Neural progenitor cell (in vitro differentiated cells): ENCODE measurements at regions not wholly inside any gene's neighbourhood (a gene's known extent, or its start where the extent isn't known, plus 50 kb on each side); places are given as distances from the start of the nearest gene placed in this dataset.

ENCODE experiments used
- EZH2 ChIP-seq: fragments of 200-600 bp; sonication (generic); IDR thresholded peaks from 2 replicates; pipeline ENCODE4 v1.6.1; 2017; ENCODE audit warnings: antibody characterized with exemption, mild to moderate bottlenecking, moderate library complexity
- EZH2phosphoT487 ChIP-seq: fragments of 200-600 bp; sonication (generic); IDR thresholded peaks from 2 replicates; pipeline ENCODE4 v1.6.1; 2017; ENCODE audit warnings: antibody characterized with exemption
- TF ChIP-seq, protein P1 (sequence below): fragments of 200-600 bp; sonication (generic); IDR thresholded peaks from 2 replicates; pipeline ENCODE4 v1.5.1; 2017; ENCODE audit warnings: antibody characterized with exemption, mild to moderate bottlenecking

DNA sequence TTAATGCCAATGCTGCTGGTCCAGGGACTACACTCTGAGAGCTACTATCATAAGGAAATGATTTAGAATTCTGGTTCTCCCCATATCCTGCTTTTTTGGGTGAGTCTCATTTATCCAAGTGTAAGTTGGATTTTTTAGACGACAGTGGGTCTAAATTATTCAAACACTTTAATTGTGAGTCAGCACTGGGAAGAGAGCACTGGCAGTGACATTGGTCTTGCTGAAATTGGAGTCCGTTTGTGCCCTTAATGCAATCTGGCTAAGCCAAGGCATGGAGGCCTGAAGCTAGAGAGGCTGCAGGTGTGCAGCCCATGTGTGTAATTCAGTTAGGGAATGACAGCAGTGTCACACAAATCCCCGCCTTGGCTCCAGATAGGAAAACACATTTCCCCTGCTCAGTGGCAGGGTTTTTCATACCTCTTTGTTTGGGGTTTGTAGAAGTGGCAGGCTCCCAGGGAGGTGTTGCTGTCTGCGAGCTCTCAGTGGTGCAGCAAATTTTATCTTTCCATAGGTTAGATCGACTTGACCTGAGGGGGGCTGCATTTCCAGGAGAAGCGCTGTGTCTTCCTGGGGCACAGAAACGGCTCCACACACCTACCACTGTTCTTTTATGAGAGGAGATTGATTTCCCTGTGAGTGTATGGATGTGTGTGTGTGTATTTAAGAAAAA is 197.7 kb downstream of the CD47 start:
- TF ChIP-seq, protein P1, sequence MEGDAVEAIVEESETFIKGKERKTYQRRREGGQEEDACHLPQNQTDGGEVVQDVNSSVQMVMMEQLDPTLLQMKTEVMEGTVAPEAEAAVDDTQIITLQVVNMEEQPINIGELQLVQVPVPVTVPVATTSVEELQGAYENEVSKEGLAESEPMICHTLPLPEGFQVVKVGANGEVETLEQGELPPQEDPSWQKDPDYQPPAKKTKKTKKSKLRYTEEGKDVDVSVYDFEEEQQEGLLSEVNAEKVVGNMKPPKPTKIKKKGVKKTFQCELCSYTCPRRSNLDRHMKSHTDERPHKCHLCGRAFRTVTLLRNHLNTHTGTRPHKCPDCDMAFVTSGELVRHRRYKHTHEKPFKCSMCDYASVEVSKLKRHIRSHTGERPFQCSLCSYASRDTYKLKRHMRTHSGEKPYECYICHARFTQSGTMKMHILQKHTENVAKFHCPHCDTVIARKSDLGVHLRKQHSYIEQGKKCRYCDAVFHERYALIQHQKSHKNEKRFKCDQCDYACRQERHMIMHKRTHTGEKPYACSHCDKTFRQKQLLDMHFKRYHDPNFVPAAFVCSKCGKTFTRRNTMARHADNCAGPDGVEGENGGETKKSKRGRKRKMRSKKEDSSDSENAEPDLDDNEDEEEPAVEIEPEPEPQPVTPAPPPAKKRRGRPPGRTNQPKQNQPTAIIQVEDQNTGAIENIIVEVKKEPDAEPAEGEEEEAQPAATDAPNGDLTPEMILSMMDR = no peak
- no peak for TF ChIP-seq EZH2phosphoT487
- no peak for TF ChIP-seq EZH2
